PC-3 (cell line): ENCODE measurements at regions not wholly inside any gene's neighbourhood (a gene's known extent, or its start where the extent isn't known, plus 50 kb on each side); places are given as distances from the start of the nearest gene placed in this dataset.

ENCODE experiments used
- CTCF ChIP-seq: fragments of 300-600 bp; sonication (generic); conservative IDR thresholded peaks from 2 replicates; pipeline ENCODE4 v1.5.1; 2017; ENCODE audit warnings: antibody characterized with exemption, low read depth, mild to moderate bottlenecking, low read length
- EZH2 ChIP-seq: fragments of 300-600 bp; sonication (generic); IDR thresholded peaks from one replicate; pipeline ENCODE4 v1.6.1; 2017; ENCODE audit warnings: antibody characterized with exemption, mild to moderate bottlenecking, low read length; ENCODE audit not compliant: unreplicated experiment
- EZH2phosphoT487 ChIP-seq: fragments of 300-600 bp; sonication (generic); IDR thresholded peaks from 2 replicates; pipeline ENCODE4 v1.6.1; 2018; ENCODE audit warnings: mild to moderate bottlenecking, antibody characterized with exemption, low read length, borderline replicate concordance

- TF ChIP-seq EZH2phosphoT487 = no peak
- TF ChIP-seq CTCF = no peak
- no peak for TF ChIP-seq EZH2
These were observed 54.9 kb upstream of the ZBTB18 start for GRCh38 chr1:243996223-243996622.
